HCT116 (cell line): ENCODE measurements at regions not wholly inside any gene's neighbourhood (a gene's known extent, or its start where the extent isn't known, plus 50 kb on each side); places are given as distances from the start of the nearest gene placed in this dataset.

ENCODE experiments used
- ATAC-seq: fragments of 200-7000 bp; cut with Tn5 transposase; 2 replicates; pipeline ENCODE4 v1.9.1; 2020; ENCODE audit warnings: mild to moderate bottlenecking, moderate library complexity
- BruUV-seq: library from RNA; stranded (reverse); fragments of 400-500 nt; replicated peaks from 2 replicates; lab custom pipeline; 2021; lab: Mats Ljungman, UMichigan
- CTCF ChIA-PET: fragments of 300-600 bp; sonication (Branson Sonifier 250); formaldehyde crosslinking; loops from one replicate; lab custom pipeline; 2021; ENCODE audit warnings: antibody characterized with exemption; lab: Charles Lee
- POLR2A ChIA-PET: fragments of 300-600, 350-600 bp; sonication (Branson Sonifier 250); formaldehyde crosslinking; loops from one replicate; lab custom pipeline; 2021; ENCODE audit warnings: antibody characterized with exemption; lab: Charles Lee
- RAD21 ChIA-PET, 2 experiments: fragments of 300-600 bp; sonication (Branson Sonifier 250); formaldehyde crosslinking; loops; one replicate each; lab custom pipeline; 2023; ENCODE audit warnings: low total read pairs in 2 of 2; ENCODE audit not compliant: uncharacterized antibody in 2 of 2, unreplicated experiment in 2 of 2, low non-redundant PET in 1 of 2; lab: Charles Lee
- DNase-seq: peaks from one replicate; pipeline ENCODE4 v3.0.0-alpha.2; 2010; ENCODE audit warnings: low read depth, low spot score
- H2AFZ ChIP-seq: fragments of 200-600 bp; shearing (Covaris generic), sonication (generic); 2 replicates; pipeline ENCODE4 v1.6.1; 2017; ENCODE audit warnings: low read depth, mixed run types, mixed read lengths, antibody characterized with exemption, low read length; ENCODE audit not compliant: poor library complexity, severe bottlenecking
- H3K27ac ChIP-seq: 2 replicates; pipeline ENCODE4 v1.5.1; 2012; ENCODE audit warnings: low read depth, low read length
- H3K27me3 ChIP-seq: fragments of 200-600 bp; sonication (generic); 2 replicates; pipeline ENCODE4 v1.6.1; 2016; ENCODE audit warnings: mixed run types, low read length, mixed read lengths; ENCODE audit not compliant: insufficient read depth
- H3K36me3 ChIP-seq, 2 experiments: fragments of 200-500 bp in 1 of 2; fragments of 200-600 bp in 1 of 2; sonication (Bioruptor generic) in 1 of 2; sonication (generic) in 1 of 2; 2 replicates each; pipeline versions ENCODE4 v1.5.1 to v1.6.1; 2014 to 2016; ENCODE audit warnings: low read length in 2 of 2, inconsistent platforms in 1 of 2, mixed read lengths in 1 of 2, mixed run types in 1 of 2; ENCODE audit not compliant: insufficient read depth in 2 of 2, control insufficient read depth in 1 of 2
- H3K4me1 ChIP-seq, 2 experiments: fragments of 200-600 bp in 1 of 2; sonication (generic) in 1 of 2; 2 replicates each; pipeline versions ENCODE4 v1.5.1 to v1.6.1; 2012 to 2017; ENCODE audit warnings: low read length in 2 of 2, inconsistent platforms in 1 of 2, mild to moderate bottlenecking in 1 of 2, mixed read lengths in 1 of 2, mixed run types in 1 of 2, moderate library complexity in 1 of 2; ENCODE audit not compliant: insufficient read depth in 2 of 2, control insufficient read depth in 1 of 2
- H3K4me2 ChIP-seq: fragments of 200-600 bp; sonication (generic); 2 replicates; pipeline ENCODE4 v1.6.1; 2017; ENCODE audit warnings: mixed run types, low read length, mixed read lengths
- H3K4me3 ChIP-seq, 2 experiments: fragments of 200-600 bp in 1 of 2; sonication (generic) in 1 of 2; replicated peaks in 1 of 2; 2 replicates each; pipeline ENCODE4 v1.5.1; 2011 to 2016; ENCODE audit warnings: low read length in 2 of 2, control low read depth in 1 of 2, low read depth in 1 of 2, mild to moderate bottlenecking in 1 of 2, mixed read lengths in 1 of 2, mixed run types in 1 of 2
- H3K79me2 ChIP-seq: fragments of 200-600 bp; sonication (generic); 2 replicates; pipeline ENCODE4 v1.6.1; 2017; ENCODE audit warnings: mild to moderate bottlenecking, mixed run types, low read length, moderate library complexity, mixed read lengths; ENCODE audit not compliant: insufficient read depth
- H3K9ac ChIP-seq: fragments of 200-600 bp; sonication (generic); 2 replicates; pipeline ENCODE4 v1.6.1; 2016; ENCODE audit warnings: low read length, mixed read lengths
- H3K9me2 ChIP-seq: fragments of 200-600 bp; sonication (generic), shearing (Covaris generic); 2 replicates; pipeline ENCODE4 v1.6.1; 2017; ENCODE audit warnings: mixed run types, mild to moderate bottlenecking, moderate library complexity; ENCODE audit not compliant: insufficient read depth
- H3K9me3 ChIP-seq, 2 experiments: fragments of 200-500 bp in 1 of 2; fragments of 200-600 bp in 1 of 2; sonication (Bioruptor generic) in 1 of 2; sonication (generic) in 1 of 2; 2 replicates each; pipeline ENCODE4 v1.6.1; 2014 to 2017; ENCODE audit warnings: low read length in 2 of 2, mixed read lengths in 2 of 2, inconsistent platforms in 1 of 2, low read depth in 1 of 2, mild to moderate bottlenecking in 1 of 2, mixed run types in 1 of 2, moderate library complexity in 1 of 2; ENCODE audit not compliant: control insufficient read depth in 1 of 2, insufficient read depth in 1 of 2
- H4K20me1 ChIP-seq: fragments of 200-600 bp; sonication (generic), shearing (Covaris generic); 2 replicates; pipeline ENCODE4 v1.6.1; 2017; ENCODE audit warnings: mixed run types, mild to moderate bottlenecking, moderate library complexity; ENCODE audit not compliant: insufficient read depth
- CTCF ChIP-seq, 3 experiments: fragments of 200-600 bp in 1 of 3; sonication (generic) in 1 of 3; IDR thresholded peaks in 2 of 3; conservative IDR thresholded peaks in 1 of 3; 2 replicates each; pipeline ENCODE4 v1.5.1; 2012 to 2017; ENCODE audit warnings: low read depth in 2 of 3, low read length in 2 of 3, antibody characterized with exemption in 1 of 3, borderline replicate concordance in 1 of 3, control low read depth in 1 of 3, mild to moderate bottlenecking in 1 of 3, mixed read lengths in 1 of 3, mixed run types in 1 of 3, moderate library complexity in 1 of 3; ENCODE audit not compliant: insufficient read depth in 1 of 3
- EGR1 ChIP-seq: IDR thresholded peaks from 2 replicates; pipeline ENCODE4 v1.6.1; 2012; ENCODE audit warnings: low read depth
- FOSL1 ChIP-seq: IDR thresholded peaks from 2 replicates; pipeline ENCODE4 v1.6.1; 2012; ENCODE audit warnings: low read depth
- JUND ChIP-seq: IDR thresholded peaks from 2 replicates; pipeline ENCODE4 v1.6.1; 2012
- POLR2A ChIP-seq: IDR thresholded peaks from 2 replicates; pipeline ENCODE4 v1.7.0; 2011; ENCODE audit warnings: borderline replicate concordance; ENCODE audit not compliant: insufficient read depth, insufficient read length; ENCODE audit errors: extremely low read depth
- REST ChIP-seq: IDR thresholded peaks from 2 replicates; pipeline ENCODE4 v1.6.1; 2012; ENCODE audit warnings: low read depth
- SP1 ChIP-seq: IDR thresholded peaks from 2 replicates; pipeline ENCODE4 v1.6.1; 2012; ENCODE audit warnings: low read depth
- ZBTB33 ChIP-seq: IDR thresholded peaks from 2 replicates; pipeline ENCODE4 v1.6.1; 2011; ENCODE audit warnings: mild to moderate bottlenecking, low read length, moderate library complexity; ENCODE audit not compliant: insufficient replicate concordance; ENCODE audit errors: extremely low read depth
- intact Hi-C: fragments of 100-400 bp; cut with micrococcal nuclease; formaldehyde crosslinking; loops from 2 replicates; pipeline ENCODE4 v1.10.0; 2022

- TF ChIP-seq SP1 (no peak), POLR2A (no peak), CTCF (IDR thresholded peaks at IDR 0.05 in 2 of 3, conservative IDR thresholded peaks at IDR 0.05 in 1 of 3; ENCODE audit: borderline replicate concordance in 1 of 3, insufficient read depth in 1 of 3, low read depth in 2 of 3, low read length in 2 of 3) (no peak), ZBTB33 (no peak), EGR1 (no peak), FOSL1 (no peak), JUND (no peak), REST (no peak)
- TF ChIP-seq, all 23 proteins: peak for 0
- Histone ChIP-seq H3K4me3 (no peak overlapping the region), H3K27me3 (no peaks in the 10 kb centered on the region), H3K4me1 (no peaks in the 10 kb centered on the region), H3K9ac (no peak overlapping the region), H3K9me3 (peaks cover 0 to 12% of the 10 kb centered on the region in 2 experiments; a peak in 2 of 4 replicates), H3K79me2 (no peaks in the 10 kb centered on the region), H3K9me2 (no peaks in the 10 kb centered on the region), H4K20me1 (no peaks in the 10 kb centered on the region), H3K4me2 (no peak overlapping the region), H2AFZ (no peak overlapping the region), H3K36me3 (no peaks in the 10 kb centered on the region), H3K27ac (no peak overlapping the region)
- POLR2A ChIA-PET = no interaction called here
- ATAC-seq (no peak), DNase-seq (no peak)
- intact Hi-C loops = no loop called here
- CTCF ChIA-PET = no interaction called here
- RAD21 ChIA-PET = no interaction called here
- BruUV-seq = no TSS peak
Observed at GRCh38 chr11:92018332-92018731, 206.3 kb upstream of the FAT3 start.
